CD4-positive, alpha-beta T cell (primary cell): ENCODE measurements at regions not wholly inside any gene's neighbourhood (a gene's known extent, or its start where the extent isn't known, plus 50 kb on each side); places are given as distances from the start of the nearest gene placed in this dataset.

Source experiments
- ATAC-seq: fragments of 200-7000 bp; cut with Tn5 transposase; one replicate; pipeline ENCODE4 v1.10.0; 2022; ENCODE audit warnings: mild to moderate bottlenecking; ENCODE audit not compliant: poor library complexity
- CTCF ChIA-PET: fragments of 350-600 bp; sonication (Branson Sonifier 250); formaldehyde crosslinking; loops from one replicate; lab custom pipeline; 2021; ENCODE audit warnings: antibody characterized with exemption, inconsistent platforms; lab: Charles Lee
- POLR2A ChIA-PET: fragments of 350-600 bp; sonication (Branson Sonifier 250); formaldehyde crosslinking; loops from one replicate; lab custom pipeline; 2021; ENCODE audit warnings: antibody characterized with exemption, inconsistent platforms; lab: Charles Lee
- DNase-seq, 14 experiments: peaks; one replicate each; pipeline ENCODE4 v3.0.0-alpha.2; 2013 to 2020; ENCODE audit warnings: mixed read lengths in 2 of 14
- H3K27ac ChIP-seq, 2 donors: one replicate each; pipeline versions ENCODE4 v1.5.1 to v1.7.0; 2013; ENCODE audit warnings: low read length in 2 of 2, low read depth in 1 of 2, mild to moderate bottlenecking in 1 of 2
- H3K27me3 ChIP-seq, 2 experiments: 1 replicate in 1 of 2; 2 replicates in 1 of 2; pipeline versions ENCODE4 v1.6.1 to v1.7.0; 2013; ENCODE audit warnings: low read length in 2 of 2, control low read depth in 1 of 2, mild to moderate bottlenecking in 1 of 2, moderate library complexity in 1 of 2; ENCODE audit not compliant: insufficient read depth in 2 of 2, control insufficient read depth in 1 of 2
- H3K36me3 ChIP-seq: one replicate; pipeline ENCODE4 v1.6.1; 2013; ENCODE audit warnings: low read length, control low read depth; ENCODE audit not compliant: insufficient read depth
- H3K4me1 ChIP-seq: one replicate; pipeline ENCODE4 v1.6.1; 2013; ENCODE audit warnings: low read length, control low read depth; ENCODE audit not compliant: insufficient read depth
- H3K4me3 ChIP-seq: one replicate; pipeline ENCODE4 v1.5.1; 2013; ENCODE audit warnings: mild to moderate bottlenecking, low read length, moderate library complexity
- H3K9me3 ChIP-seq, 2 experiments: 1 replicate in 1 of 2; 2 replicates in 1 of 2; pipeline versions ENCODE4 v1.6.1 to v1.7.0; 2013; ENCODE audit warnings: low read length in 2 of 2, mild to moderate bottlenecking in 2 of 2, control low read depth in 1 of 2, moderate library complexity in 1 of 2; ENCODE audit not compliant: control insufficient read depth in 1 of 2, insufficient read depth in 1 of 2
- H3K27ac Mint-ChIP-seq: one replicate; pipeline ENCODE4 v1.8.0; 2020; ENCODE audit warnings: mixed read lengths
- H3K27me3 Mint-ChIP-seq: one replicate; pipeline ENCODE4 v1.8.0; 2021; ENCODE audit warnings: mixed read lengths
- H3K36me3 Mint-ChIP-seq: one replicate; pipeline ENCODE4 v1.8.0; 2021; ENCODE audit warnings: low read depth, mixed read lengths
- H3K4me1 Mint-ChIP-seq: one replicate; pipeline ENCODE4 v1.8.0; 2021; ENCODE audit warnings: low read depth, mixed read lengths
- H3K4me3 Mint-ChIP-seq: one replicate; pipeline ENCODE4 v1.8.0; 2020; ENCODE audit warnings: mild to moderate bottlenecking, mixed read lengths
- H3K9me3 Mint-ChIP-seq: one replicate; pipeline ENCODE4 v1.8.0; 2020; ENCODE audit warnings: mixed read lengths
- intact Hi-C, 2 experiments: fragments of 100-400 bp; cut with DNase I in 1 of 2; cut with micrococcal nuclease in 1 of 2; formaldehyde crosslinking; loops; one replicate each; pipeline versions ENCODE4 v1.15.1 to v1.9.0; 2023 to 2025; cut with DNase I, micrococcal nuclease
- TF ChIP-seq, protein P1 (sequence below): fragments of 200-600 bp; IDR thresholded peaks from one replicate; pipeline ENCODE4 v1.8.0; 2022; ENCODE audit warnings: antibody characterized with exemption, mild to moderate bottlenecking

DNA sequence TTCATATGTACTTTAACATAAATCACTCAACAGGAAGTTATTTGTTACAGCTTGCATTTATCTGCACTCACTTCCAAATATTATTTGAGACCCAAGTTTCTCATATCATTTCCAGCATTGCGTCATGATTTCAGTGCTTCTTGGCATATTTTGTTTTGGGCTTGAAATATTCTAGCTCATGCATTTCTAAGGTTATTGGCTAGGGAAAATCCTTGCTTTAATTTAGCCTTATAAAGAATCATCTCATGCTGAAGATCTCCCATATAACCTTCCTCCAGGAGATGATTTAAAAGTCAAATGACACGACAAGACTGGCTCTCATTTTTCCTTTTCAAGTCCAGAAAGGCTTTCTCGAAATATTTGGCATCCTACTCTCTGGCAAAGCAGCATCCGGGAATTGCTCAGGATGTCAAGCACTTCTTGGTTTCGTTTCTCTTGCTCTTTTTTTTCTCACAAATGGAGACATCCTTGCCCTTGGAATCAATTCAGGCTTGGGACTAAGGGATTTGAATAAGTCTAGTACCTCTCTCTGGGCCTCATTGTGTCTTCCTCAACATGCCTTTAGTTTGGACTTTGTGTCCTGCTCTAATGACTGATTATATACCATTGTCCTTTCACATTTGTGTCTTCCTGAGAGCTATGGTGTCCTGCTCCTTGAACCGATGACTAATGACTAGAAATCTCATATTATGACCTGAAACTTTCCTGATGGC, 295.0 kb downstream of the RMST start:
- TF ChIP-seq, protein P1, sequence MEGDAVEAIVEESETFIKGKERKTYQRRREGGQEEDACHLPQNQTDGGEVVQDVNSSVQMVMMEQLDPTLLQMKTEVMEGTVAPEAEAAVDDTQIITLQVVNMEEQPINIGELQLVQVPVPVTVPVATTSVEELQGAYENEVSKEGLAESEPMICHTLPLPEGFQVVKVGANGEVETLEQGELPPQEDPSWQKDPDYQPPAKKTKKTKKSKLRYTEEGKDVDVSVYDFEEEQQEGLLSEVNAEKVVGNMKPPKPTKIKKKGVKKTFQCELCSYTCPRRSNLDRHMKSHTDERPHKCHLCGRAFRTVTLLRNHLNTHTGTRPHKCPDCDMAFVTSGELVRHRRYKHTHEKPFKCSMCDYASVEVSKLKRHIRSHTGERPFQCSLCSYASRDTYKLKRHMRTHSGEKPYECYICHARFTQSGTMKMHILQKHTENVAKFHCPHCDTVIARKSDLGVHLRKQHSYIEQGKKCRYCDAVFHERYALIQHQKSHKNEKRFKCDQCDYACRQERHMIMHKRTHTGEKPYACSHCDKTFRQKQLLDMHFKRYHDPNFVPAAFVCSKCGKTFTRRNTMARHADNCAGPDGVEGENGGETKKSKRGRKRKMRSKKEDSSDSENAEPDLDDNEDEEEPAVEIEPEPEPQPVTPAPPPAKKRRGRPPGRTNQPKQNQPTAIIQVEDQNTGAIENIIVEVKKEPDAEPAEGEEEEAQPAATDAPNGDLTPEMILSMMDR = no peak
- H3K9me3 Mint-ChIP-seq = peaks cover 13% of the 10 kb centered on the region
- H3K4me1 ChIP-seq = no peaks in the 10 kb centered on the region
- CTCF ChIA-PET = no interaction called here
- no peak overlapping the region for H3K4me3 Mint-ChIP-seq
- ATAC-seq (no peak), DNase-seq (no peak)
- no peaks in the 10 kb centered on the region for H3K27me3 Mint-ChIP-seq
- H3K9me3 ChIP-seq = peaks cover 0 to 3% of the 10 kb centered on the region in 2 experiments
- no peaks in the 10 kb centered on the region for H3K4me1 Mint-ChIP-seq
- no peak overlapping the region for H3K27ac ChIP-seq
- H3K27ac Mint-ChIP-seq = no peak overlapping the region
- intact Hi-C loops = no loop called here
- H3K27me3 ChIP-seq = no peaks in the 10 kb centered on the region
- POLR2A ChIA-PET = no interaction called here
- H3K36me3 ChIP-seq = no peaks in the 10 kb centered on the region
- H3K4me3 ChIP-seq = no peak overlapping the region
- H3K36me3 Mint-ChIP-seq = no peaks in the 10 kb centered on the region

- intact Hi-C loops = no loop called here
- no peak for ATAC-seq
- DNase-seq = no peak
- peaks cover 13% of the 10 kb centered on the region for H3K9me3 Mint-ChIP-seq
- H3K4me3 Mint-ChIP-seq = no peak overlapping the region
- no peaks in the 10 kb centered on the region for H3K4me1 Mint-ChIP-seq
- H3K27me3 ChIP-seq = no peaks in the 10 kb centered on the region
- TF ChIP-seq, protein P1 = no peak
- no peak overlapping the region for H3K27ac ChIP-seq
- no peaks in the 10 kb centered on the region for H3K27me3 Mint-ChIP-seq
- ChIA-PET CTCF (no interaction called here), POLR2A (no interaction called here)
- H3K36me3 ChIP-seq = no peaks in the 10 kb centered on the region
- H3K27ac Mint-ChIP-seq = no peak overlapping the region
- H3K4me3 ChIP-seq = no peak overlapping the region
- no peaks in the 10 kb centered on the region for H3K4me1 ChIP-seq
- peaks cover 0 to 3% of the 10 kb centered on the region in 2 experiments for H3K9me3 ChIP-seq
- no peaks in the 10 kb centered on the region for H3K36me3 Mint-ChIP-seq
Observed at GRCh38 chr12:97758194-97758501, 295.5 kb downstream of the RMST start.

DNA sequence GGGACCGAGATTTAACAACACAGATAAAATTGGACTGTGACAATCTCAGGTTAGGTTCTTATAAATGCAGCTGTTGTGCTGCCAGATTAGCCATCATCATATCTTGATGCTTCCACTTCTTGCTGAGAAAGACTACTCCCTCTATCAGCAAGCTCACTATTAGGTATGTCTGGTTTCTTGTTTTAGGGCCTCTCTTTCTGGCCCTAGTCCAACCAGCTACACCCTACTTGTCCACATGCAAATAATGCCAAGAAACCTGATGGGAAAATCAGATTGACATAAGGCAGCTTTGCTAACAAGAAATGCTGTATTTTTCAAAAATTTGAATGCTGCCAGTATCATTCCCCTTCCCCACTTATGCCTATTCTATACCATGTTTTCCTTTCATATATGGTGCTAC, 296.0 kb downstream of the RMST start:
- Mint-ChIP-seq H3K9me3 (peaks cover 13% of the 10 kb centered on the region), H3K36me3 (no peaks in the 10 kb centered on the region), H3K27me3 (no peaks in the 10 kb centered on the region), H3K4me3 (no peak overlapping the region), H3K27ac (no peak overlapping the region), H3K4me1 (no peaks in the 10 kb centered on the region)
- no peaks in the 10 kb centered on the region for H3K36me3 ChIP-seq
- no peak for ATAC-seq
- H3K27ac ChIP-seq = no peak overlapping the region
- no peak for DNase-seq
- intact Hi-C loops = no loop called here
- peaks cover under 1 to 3% of the 10 kb centered on the region in 2 experiments for H3K9me3 ChIP-seq
- H3K4me1 ChIP-seq = no peaks in the 10 kb centered on the region
- TF ChIP-seq, protein P1 = no peak
- no peak overlapping the region for H3K4me3 ChIP-seq
- POLR2A ChIA-PET = no interaction called here
- CTCF ChIA-PET = no interaction called here
- H3K27me3 ChIP-seq = no peaks in the 10 kb centered on the region
